DMS114 treated with DMSO at 0.1 percent for 48 hours (cell line): ENCODE measurements at regions not wholly inside any gene's neighbourhood (a gene's known extent, or its start where the extent isn't known, plus 50 kb on each side); places are given as distances from the start of the nearest gene placed in this dataset.

Experiments
- DNase-seq: peaks from one replicate; lab custom pipeline; 2025; ENCODE audit not compliant: unreplicated experiment; lab: John Stamatoyannopoulos, UW

DNA sequence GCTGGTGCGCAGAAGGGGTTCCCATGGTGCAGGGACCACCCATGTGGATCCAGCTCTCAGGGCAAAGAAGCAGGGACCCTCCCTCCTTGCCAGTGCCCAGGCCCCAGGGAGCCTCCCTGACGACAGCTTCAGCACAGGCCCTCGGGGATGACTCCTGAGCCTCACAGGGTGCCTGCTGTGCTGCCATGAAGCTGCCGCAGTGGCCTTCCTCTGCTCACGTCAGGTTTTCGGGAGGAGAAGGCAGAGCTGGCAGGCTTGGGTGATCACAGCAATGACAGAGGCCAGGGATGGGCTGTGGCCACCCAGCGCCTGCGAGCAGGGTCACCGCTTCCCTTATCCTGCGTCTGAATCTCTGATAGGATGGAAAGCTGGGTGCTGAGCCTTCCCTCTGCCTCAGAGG lies 276.2 kb downstream of the BRD1 start:
- no peak for DNase-seq

DNA sequence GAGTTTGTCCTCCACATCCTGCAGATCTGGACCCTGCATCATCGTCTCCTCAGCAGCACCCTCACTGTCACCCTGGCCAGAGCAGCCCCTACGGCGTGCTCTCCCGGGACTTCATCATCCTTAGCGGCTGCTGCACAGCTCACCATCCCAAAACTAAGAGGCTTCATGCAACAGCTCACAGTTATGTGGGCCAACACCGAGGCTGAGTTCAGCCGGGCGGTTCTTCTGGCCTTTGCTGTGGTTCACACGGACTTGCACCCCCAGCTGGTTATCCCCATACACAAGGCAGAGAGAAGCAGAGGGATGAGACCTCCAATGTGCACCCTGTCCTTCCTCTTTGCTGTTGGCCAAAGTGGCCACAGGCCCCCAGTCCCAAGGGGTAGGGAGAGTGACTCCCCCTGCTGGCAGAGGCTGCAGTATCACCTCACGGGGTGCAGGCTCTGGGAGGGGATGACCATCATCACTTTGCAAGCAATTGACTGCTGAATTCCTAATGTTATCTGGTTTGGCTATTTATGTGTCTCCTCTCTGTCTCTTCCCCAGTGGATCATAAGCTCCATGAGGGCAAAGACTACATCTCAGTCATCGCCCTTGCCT lies 276.8 kb downstream of the BRD1 start:
- DNase-seq = no peak

GRCh38 chr22:49550141-49550430 lies 277.6 kb downstream of the BRD1 start:
- DNase-seq = no peak

DNA sequence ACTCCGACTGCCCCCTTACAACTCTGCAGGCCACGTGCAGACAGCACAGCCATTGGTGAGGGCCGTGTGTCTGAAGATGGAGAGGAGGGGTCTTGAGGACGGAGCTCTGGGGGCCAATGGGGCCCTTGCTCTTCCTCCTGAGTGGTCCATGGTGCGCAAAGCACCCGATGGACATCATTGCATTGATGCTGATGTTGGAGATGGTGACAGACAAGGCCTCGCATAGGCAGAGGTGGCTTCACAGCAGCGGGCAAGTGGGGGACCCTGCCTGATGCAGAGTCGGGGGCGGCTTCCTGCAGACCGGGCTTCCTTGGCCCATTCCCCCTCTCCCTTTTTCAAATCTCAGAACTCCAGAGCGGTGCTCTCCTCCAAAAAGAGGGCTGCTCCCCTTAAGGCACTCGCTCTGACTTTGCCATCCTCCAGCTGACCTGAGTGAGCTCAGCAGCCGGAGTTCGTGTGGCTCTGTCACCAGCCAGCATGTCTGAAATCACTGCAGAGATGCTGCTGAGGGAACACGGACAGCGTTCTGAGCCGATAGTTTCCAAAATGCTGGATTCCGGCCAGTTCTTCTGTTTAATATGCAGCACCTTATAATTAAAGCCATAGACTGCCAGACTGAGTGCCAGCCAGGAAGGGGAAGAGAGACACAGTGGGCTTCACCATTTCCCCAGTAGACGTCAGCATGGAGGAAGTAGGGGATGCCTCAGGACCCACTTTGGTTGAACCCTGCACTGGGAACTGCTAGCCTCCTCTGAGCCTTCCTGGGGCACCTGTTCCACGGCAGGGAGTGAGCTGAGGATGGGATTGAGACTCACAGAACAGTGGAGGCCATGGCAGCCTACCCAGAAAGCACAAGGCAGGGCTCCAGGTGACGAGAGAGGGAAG lies 278.2 kb downstream of the BRD1 start:
- no peak for DNase-seq

GRCh38 chr22:49548356-49549202 lies 279.1 kb downstream of the BRD1 start:
- no peak for DNase-seq

GRCh38 chr22:49547751-49548239 lies 279.9 kb downstream of the BRD1 start:
- DNase-seq = no peak

- no peak for DNase-seq
These were observed 280.7 kb downstream of the BRD1 start for GRCh38 chr22:49546811-49547585.

GRCh38 chr22:49545606-49546005 lies 282.1 kb downstream of the BRD1 start:
- no peak for DNase-seq

DNA sequence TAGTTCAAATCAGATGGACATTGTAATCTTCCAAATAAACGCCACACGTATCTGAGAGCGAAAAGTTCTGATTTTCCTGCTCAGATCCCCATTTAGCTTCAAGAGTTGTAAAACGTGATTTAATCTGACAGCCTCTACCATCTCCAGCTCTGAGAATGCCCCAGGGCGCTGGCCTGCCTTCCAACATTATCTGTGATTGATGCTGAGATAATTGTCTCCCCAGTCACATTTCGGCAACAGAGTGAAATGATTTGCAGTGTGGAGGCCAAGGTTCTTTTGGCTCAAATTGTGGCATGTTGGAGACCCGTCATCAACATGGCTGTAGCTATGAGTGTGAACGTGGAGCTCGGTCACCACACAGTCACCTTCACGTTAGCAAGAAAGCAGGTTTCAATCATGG lies 283.4 kb downstream of the BRD1 start:
- no peak for DNase-seq

DNA sequence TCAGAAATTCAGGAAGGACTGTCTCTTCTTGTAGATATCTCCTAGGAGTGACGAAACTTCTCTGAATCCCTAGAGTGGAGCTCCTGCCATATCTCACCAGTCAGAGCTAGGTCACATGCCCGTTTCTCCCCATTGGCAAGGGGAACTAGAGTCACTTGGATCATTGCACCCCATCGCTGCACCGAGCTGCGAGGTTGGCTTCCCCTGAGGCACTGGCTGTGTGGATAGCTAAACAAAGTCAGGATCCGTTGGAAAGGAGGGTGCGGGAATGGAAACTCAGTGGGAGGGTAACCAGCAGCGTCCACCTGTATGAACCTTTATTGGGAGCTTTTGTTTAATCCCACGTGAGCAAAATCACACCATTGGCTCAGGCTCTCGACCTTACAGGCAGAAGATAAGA lies 283.8 kb downstream of the BRD1 start:
- DNase-seq = no peak

GRCh38 chr22:49541693-49542230 lies 285.9 kb downstream of the BRD1 start:
- no peak for DNase-seq

DNA sequence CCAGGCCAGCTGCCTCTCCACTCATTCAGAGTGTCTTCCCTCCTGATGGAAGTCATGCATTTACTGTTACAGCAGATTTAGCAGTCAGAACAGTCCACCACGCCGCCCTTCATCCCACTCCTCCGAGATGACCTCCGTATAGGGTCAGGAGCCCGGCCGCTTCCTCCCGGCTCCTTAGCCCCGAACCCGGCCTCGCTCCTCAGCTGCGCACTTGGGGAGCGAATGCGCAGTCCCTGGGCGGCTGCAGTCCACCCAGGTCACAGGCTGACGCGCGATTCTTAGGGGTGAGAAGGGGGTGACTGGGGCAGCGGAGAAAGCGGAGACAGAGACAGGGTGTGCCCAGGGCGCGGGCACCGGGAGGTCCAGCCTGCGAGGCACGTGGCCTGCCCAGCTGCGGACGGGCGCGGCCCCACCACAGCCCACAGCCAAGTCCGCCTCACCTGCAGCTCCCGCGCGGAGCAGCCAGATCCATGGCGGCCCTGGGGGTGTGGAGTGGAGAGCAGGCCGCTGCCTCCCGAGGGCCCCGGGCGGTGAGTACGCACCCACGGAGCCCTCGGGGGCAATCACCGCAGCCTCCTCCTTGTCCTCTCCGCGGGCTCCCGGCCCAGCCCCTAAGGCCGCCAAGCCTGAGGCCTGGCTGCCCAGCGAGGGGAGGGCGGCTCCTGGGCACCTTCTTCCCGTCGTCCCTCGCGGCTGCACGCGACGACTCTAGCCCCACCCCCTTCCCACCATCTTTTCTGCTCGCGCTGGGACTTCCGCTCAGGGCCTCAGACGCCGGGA lies 286.6 kb downstream of the BRD1 start:
- no peak for DNase-seq

GRCh38 chr22:49540084-49540912 lies 287.4 kb downstream of the BRD1 start:
- DNase-seq = no peak

GRCh38 chr22:49538006-49538405 lies 289.7 kb downstream of the BRD1 start:
- DNase-seq = no peak

GRCh38 chr22:49536571-49537131 lies 291.0 kb downstream of the BRD1 start:
- DNase-seq = no peak

DNA sequence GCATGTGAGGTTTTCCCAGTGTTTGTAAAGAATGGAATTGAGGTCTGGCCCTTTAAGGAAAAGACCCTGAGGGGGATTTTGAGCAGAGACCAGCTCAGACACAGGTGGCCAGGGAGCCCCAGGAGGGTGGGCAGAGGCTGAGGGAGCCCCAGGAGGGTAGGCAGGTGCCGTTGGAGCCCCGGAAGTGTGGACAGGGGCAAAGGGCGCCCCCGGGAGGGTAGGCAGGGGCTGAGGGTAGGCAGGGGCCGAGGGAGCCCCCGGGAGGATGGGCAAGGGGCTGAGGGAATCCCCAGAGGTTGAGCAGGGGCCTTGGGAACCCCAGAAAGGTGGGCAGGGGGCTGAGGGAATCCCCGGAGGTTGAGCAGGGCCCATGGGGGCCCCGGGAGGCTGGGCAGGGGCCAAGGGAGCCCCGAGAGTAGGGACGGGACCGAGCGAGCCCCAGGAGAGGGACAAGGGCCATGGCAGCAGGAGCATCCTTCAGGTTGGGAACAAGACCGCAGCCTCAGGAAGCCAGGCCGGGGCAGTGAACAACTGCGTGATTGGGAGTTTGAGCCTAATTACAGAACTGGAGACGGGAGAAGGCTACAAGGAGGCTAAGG lies 292.0 kb downstream of the BRD1 start:
- no peak for DNase-seq

DNA sequence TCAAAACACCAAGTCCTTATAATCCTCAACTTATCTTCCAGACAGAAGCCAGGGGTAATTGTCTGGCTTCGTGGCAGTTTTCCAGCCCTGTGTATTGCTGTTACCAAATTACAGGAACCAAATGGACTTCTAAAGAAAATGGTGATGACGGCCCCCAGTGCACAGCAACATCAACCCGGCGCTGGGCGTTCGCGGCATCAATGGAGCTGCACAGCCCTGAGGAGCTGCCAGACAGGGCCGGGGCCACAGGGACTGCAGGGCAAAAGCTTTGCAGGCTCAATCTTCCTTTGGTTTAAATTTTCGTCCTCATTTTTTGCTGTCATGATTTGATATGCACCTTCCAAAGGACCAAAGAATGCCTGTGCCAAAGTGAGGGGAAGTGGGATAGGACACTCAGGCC lies 292.5 kb downstream of the BRD1 start:
- DNase-seq = no peak

DNA sequence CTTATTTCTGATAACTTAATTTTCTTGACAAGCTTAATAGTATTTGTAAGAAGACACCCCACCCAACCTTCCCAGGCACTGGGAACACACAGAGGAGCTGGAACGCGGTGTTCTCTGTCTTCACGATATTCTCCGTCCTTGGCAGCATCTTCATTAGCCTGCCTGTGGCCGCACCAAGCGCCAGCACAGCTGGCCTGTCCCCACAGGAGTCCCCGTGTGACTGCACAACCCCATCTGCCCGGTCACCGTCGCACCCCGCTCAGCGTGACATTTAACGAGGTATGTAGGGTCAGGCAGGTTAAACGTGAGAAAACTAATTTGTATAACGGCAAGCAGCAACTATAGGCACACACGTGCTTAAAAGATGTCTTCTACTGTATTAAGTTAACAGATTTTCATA lies 293.3 kb downstream of the BRD1 start:
- DNase-seq = no peak
